Left lung (tissue), 4 donors: ENCODE measurements at regions not wholly inside any gene's neighbourhood (a gene's known extent, or its start where the extent isn't known, plus 50 kb on each side); places are given as distances from the start of the nearest gene placed in this dataset.

ENCODE experiments used
- ATAC-seq: fragments of 200-7000 bp; cut with Tn5 transposase; one replicate; pipeline ENCODE4 v1.9.1; 2020; ENCODE audit warnings: moderate library complexity
- DNase-seq, 4 donors: peaks; one replicate each; pipeline ENCODE4 v3.0.0-alpha.2; 2013 to 2020
- H3K27ac ChIP-seq, 2 donors: fragments of 200-600 bp; sonication (generic) in 1 of 2; one replicate each; pipeline versions ENCODE4 v1.5.0 to v1.8.0; 2020 to 2021
- H3K27me3 ChIP-seq, 2 donors: fragments of 200-600 bp; sonication (generic) in 1 of 2; one replicate each; pipeline versions ENCODE4 v1.5.0 to v1.8.0; 2020 to 2021
- H3K36me3 ChIP-seq, 2 donors: fragments of 200-600 bp; sonication (generic) in 1 of 2; one replicate each; pipeline versions ENCODE4 v1.5.0 to v1.8.0; 2020 to 2021
- H3K4me1 ChIP-seq, 2 donors: fragments of 200-600 bp; one replicate each; pipeline ENCODE4 v1.8.0; 2021
- H3K4me3 ChIP-seq, 2 donors: fragments of 200-600 bp; sonication (generic) in 1 of 2; one replicate each; pipeline versions ENCODE4 v1.5.0 to v1.8.0; 2020 to 2021; ENCODE audit warnings: mild to moderate bottlenecking in 1 of 2
- H3K9me3 ChIP-seq, 2 donors: fragments of 200-600 bp; sonication (generic) in 1 of 2; one replicate each; pipeline versions ENCODE4 v1.5.0 to v1.8.0; 2020 to 2021
- CTCF ChIP-seq, 2 donors: fragments of 200-600 bp; sonication (generic) in 1 of 2; IDR thresholded peaks; one replicate each; pipeline versions ENCODE4 v1.5.0 to v1.8.0; 2021; ENCODE audit warnings: antibody characterized with exemption in 2 of 2
- intact Hi-C, 2 donors: fragments of 100-400 bp; cut with DNase I; formaldehyde crosslinking; loops; one replicate each; pipeline versions ENCODE4 v1.11.2 to v1.14.2; 2022
- donor health status: DM: no; HTN: yes; CAD: no.
- donor health status: DM: no; HTN: no; CAD: no.

- no peaks in the 10 kb centered on the region for H3K36me3 ChIP-seq
- no peak for TF ChIP-seq CTCF (IDR thresholded peaks at IDR 0.05)
- no peaks in the 10 kb centered on the region for H3K27me3 ChIP-seq
- intact Hi-C loops = no loop called here
- H3K27ac ChIP-seq = no peak overlapping the region
- H3K4me1 ChIP-seq = no peaks in the 10 kb centered on the region
- DNase-seq (no peak), ATAC-seq (no peak)
- no peaks in the 10 kb centered on the region for H3K9me3 ChIP-seq
- H3K4me3 ChIP-seq = no peak overlapping the region
Observed at GRCh38 chr6:19135706-19136105, 701.5 kb upstream of the ID4 start.

GRCh38 chr6:19137505-19137904 lies 699.7 kb upstream of the ID4 start:
- ATAC-seq (peak; percentile 85), DNase-seq (no peak)
- Histone ChIP-seq H3K4me3 (no peak overlapping the region), H3K4me1 (no peaks in the 10 kb centered on the region), H3K36me3 (no peaks in the 10 kb centered on the region), H3K27me3 (no peaks in the 10 kb centered on the region), H3K27ac (no peak overlapping the region), H3K9me3 (no peaks in the 10 kb centered on the region)
- no peak for TF ChIP-seq CTCF (IDR thresholded peaks at IDR 0.05)
- intact Hi-C loops = no loop called here

GRCh38 chr6:19142275-19142674 lies 694.9 kb upstream of the ID4 start:
- Histone ChIP-seq H3K36me3 (no peaks in the 10 kb centered on the region), H3K4me3 (no peak overlapping the region), H3K27ac (no peak overlapping the region), H3K4me1 (no peaks in the 10 kb centered on the region), H3K27me3 (no peaks in the 10 kb centered on the region), H3K9me3 (no peaks in the 10 kb centered on the region)
- DNase-seq = no peak
- no peak for TF ChIP-seq CTCF (IDR thresholded peaks at IDR 0.05)
- intact Hi-C loops = no loop called here
- ATAC-seq = no peak

- DNase-seq (no peak), ATAC-seq (no peak)
- TF ChIP-seq CTCF (IDR thresholded peaks at IDR 0.05) = no peak
- H3K4me1 ChIP-seq = no peaks in the 10 kb centered on the region
- intact Hi-C loops = no loop called here
- no peak overlapping the region for H3K27ac ChIP-seq
- H3K4me3 ChIP-seq = no peak overlapping the region
- no peaks in the 10 kb centered on the region for H3K9me3 ChIP-seq
- H3K27me3 ChIP-seq = no peaks in the 10 kb centered on the region
- no peaks in the 10 kb centered on the region for H3K36me3 ChIP-seq
Observed at GRCh38 chr6:19150307-19150706, 686.9 kb upstream of the ID4 start.

GRCh38 chr6:19153270-19153980 lies 683.7 kb upstream of the ID4 start:
- Histone ChIP-seq H3K9me3 (no peaks in the 10 kb centered on the region), H3K36me3 (no peaks in the 10 kb centered on the region), H3K4me3 (no peak overlapping the region), H3K27ac (peak overlapping the region in 1 of 2 donors; percentile 58), H3K4me1 (no peaks in the 10 kb centered on the region), H3K27me3 (no peaks in the 10 kb centered on the region)
- TF ChIP-seq CTCF (IDR thresholded peaks at IDR 0.05) = no peak
- no peak for DNase-seq
- intact Hi-C loops = no loop called here
- ATAC-seq = peak; percentile 69
